HL-60 (cell line): ENCODE measurements at regions not wholly inside any gene's neighbourhood (a gene's known extent, or its start where the extent isn't known, plus 50 kb on each side); places are given as distances from the start of the nearest gene placed in this dataset.

ENCODE experiments used
- CTCF ChIP-seq: IDR thresholded peaks from one replicate; pipeline ENCODE4 v1.5.1; 2011; ENCODE audit warnings: low read length, control low read depth, inconsistent platforms; ENCODE audit not compliant: insufficient read depth
- GABPA ChIP-seq: IDR thresholded peaks from 2 replicates; pipeline ENCODE4 v1.6.1; 2012; ENCODE audit warnings: low read depth
- POLR2AphosphoS5 ChIP-seq: IDR thresholded peaks from 2 replicates; pipeline ENCODE4 v1.6.1; 2012; ENCODE audit warnings: low read depth
- REST ChIP-seq: IDR thresholded peaks from 2 replicates; pipeline ENCODE4 v1.6.1; 2012; ENCODE audit warnings: low read depth; ENCODE audit not compliant: insufficient replicate concordance
- SPI1 ChIP-seq: IDR thresholded peaks from 2 replicates; pipeline ENCODE4 v1.6.1; 2012; ENCODE audit warnings: low read depth, mild to moderate bottlenecking, borderline replicate concordance

GRCh38 chr22:34296461-34296860 lies 376.2 kb upstream of the LARGE1 start:
- no peak for TF ChIP-seq CTCF
- TF ChIP-seq POLR2AphosphoS5 = no peak
- TF ChIP-seq GABPA = no peak
- TF ChIP-seq REST = no peak
- no peak for TF ChIP-seq SPI1
